SKM-1 (cell line): ENCODE measurements at regions not wholly inside any gene's neighbourhood (a gene's known extent, or its start where the extent isn't known, plus 50 kb on each side); places are given as distances from the start of the nearest gene placed in this dataset.

Experiments used
- DNase-seq: peaks from one replicate; lab custom pipeline; 2025; ENCODE audit not compliant: unreplicated experiment; lab: John Stamatoyannopoulos, UW

GRCh38 chr11:79747406-79747805, 306.6 kb upstream of the TENM4 start:
- DNase-seq: no peak

GRCh38 chr11:79744941-79745340, 304.1 kb upstream of the TENM4 start:
- no peak for DNase-seq

GRCh38 chr11:79742176-79742575, 301.3 kb upstream of the TENM4 start:
- no peak for DNase-seq

GRCh38 chr11:79739591-79739990, 298.8 kb upstream of the TENM4 start:
- DNase-seq: no peak

- no peak for DNase-seq
Observed at GRCh38 chr11:79727221-79727620, 286.4 kb upstream of the TENM4 start.

- DNase-seq: no peak
Observed at GRCh38 chr11:79720115-79720514, 279.3 kb upstream of the TENM4 start.

- peak; percentile 49 for DNase-seq
Observed at GRCh38 chr11:79708319-79708932, 267.6 kb upstream of the TENM4 start.

- DNase-seq: no peak
Observed at GRCh38 chr11:79705648-79706047, 264.8 kb upstream of the TENM4 start.

- DNase-seq: no peak
Observed at GRCh38 chr11:79702303-79702702, 261.5 kb upstream of the TENM4 start.

GRCh38 chr11:79699246-79699645, 258.4 kb upstream of the TENM4 start:
- no peak for DNase-seq

- DNase-seq: no peak
Observed at GRCh38 chr11:79697905-79698304, 257.1 kb upstream of the TENM4 start.

- no peak for DNase-seq
Observed at GRCh38 chr11:79694368-79694767, 253.5 kb upstream of the TENM4 start.

GRCh38 chr11:79691445-79691844, 250.6 kb upstream of the TENM4 start:
- no peak for DNase-seq

GRCh38 chr11:79686703-79687419, 246.0 kb upstream of the TENM4 start:
- no peak for DNase-seq

GRCh38 chr11:79683930-79684329, 243.1 kb upstream of the TENM4 start:
- no peak for DNase-seq

GRCh38 chr11:79678780-79679452, 238.1 kb upstream of the TENM4 start:
- no peak for DNase-seq

- no peak for DNase-seq
Observed at GRCh38 chr11:79676396-79676795, 235.6 kb upstream of the TENM4 start.

- no peak for DNase-seq
Observed at GRCh38 chr11:79675081-79675480, 234.3 kb upstream of the TENM4 start.

- DNase-seq: no peak
Observed at GRCh38 chr11:79672786-79673185, 232.0 kb upstream of the TENM4 start.

- DNase-seq: no peak
Observed at GRCh38 chr11:79671401-79671800, 230.6 kb upstream of the TENM4 start.

GRCh38 chr11:79670882-79671281, 230.1 kb upstream of the TENM4 start:
- no peak for DNase-seq

GRCh38 chr11:79668575-79668974, 227.7 kb upstream of the TENM4 start:
- DNase-seq: no peak
